H9 (cell line): ENCODE measurements at regions not wholly inside any gene's neighbourhood (a gene's known extent, or its start where the extent isn't known, plus 50 kb on each side); places are given as distances from the start of the nearest gene placed in this dataset.

Experiments used
- DNase-seq: peaks from one replicate; pipeline ENCODE4 v3.0.0-alpha.2; 2017
- H2AFZ ChIP-seq: one replicate; pipeline ENCODE4 v1.6.1; 2013; ENCODE audit warnings: mild to moderate bottlenecking, low read length, control low read depth, moderate library complexity
- H2AK5ac ChIP-seq: 2 replicates; pipeline ENCODE4 v1.6.1; 2013; ENCODE audit warnings: low read length, control low read depth, mixed read lengths; ENCODE audit not compliant: insufficient read length
- H2BK120ac ChIP-seq: one replicate; pipeline ENCODE4 v1.6.1; 2013; ENCODE audit warnings: low read depth, mild to moderate bottlenecking, low read length, control low read depth, inconsistent platforms; ENCODE audit not compliant: poor library complexity, severe bottlenecking
- H2BK12ac ChIP-seq: 2 replicates; pipeline ENCODE4 v1.6.1; 2013; ENCODE audit warnings: low read length, control low read depth, mixed read lengths, low read depth; ENCODE audit not compliant: insufficient read length
- H2BK15ac ChIP-seq: 2 replicates; pipeline ENCODE4 v1.6.1; 2013; ENCODE audit warnings: low read depth, low read length, control low read depth
- H2BK20ac ChIP-seq: one replicate; pipeline ENCODE4 v1.6.1; 2013; ENCODE audit warnings: low read depth, mild to moderate bottlenecking, low read length, control low read depth, inconsistent platforms; ENCODE audit not compliant: poor library complexity, severe bottlenecking
- H2BK5ac ChIP-seq: 2 replicates; pipeline ENCODE4 v1.6.1; 2013; ENCODE audit warnings: low read length, control low read depth, mixed read lengths; ENCODE audit not compliant: insufficient read length
- H3K14ac ChIP-seq: 2 replicates; pipeline ENCODE4 v1.6.1; 2013; ENCODE audit warnings: low read length, control low read depth; ENCODE audit not compliant: insufficient read depth
- H3K18ac ChIP-seq: 2 replicates; pipeline ENCODE4 v1.6.1; 2013; ENCODE audit warnings: low read depth, mild to moderate bottlenecking, mixed read lengths, low read length, control low read depth; ENCODE audit not compliant: insufficient read length
- H3K23ac ChIP-seq: 2 replicates; pipeline ENCODE4 v1.6.1; 2013; ENCODE audit warnings: low read length, control low read depth, mixed read lengths, low read depth; ENCODE audit not compliant: insufficient read length
- H3K23me2 ChIP-seq: 2 replicates; pipeline ENCODE4 v1.6.1; 2013; ENCODE audit warnings: low read depth, mild to moderate bottlenecking, mixed read lengths, low read length, control low read depth; ENCODE audit not compliant: insufficient read length, poor library complexity, severe bottlenecking
- H3K27ac ChIP-seq: 2 replicates; pipeline ENCODE4 v1.5.1; 2013; ENCODE audit warnings: low read length, control low read depth, mixed read lengths, low read depth; ENCODE audit not compliant: insufficient read length
- H3K27me3 ChIP-seq: 2 replicates; pipeline ENCODE4 v1.6.1; 2013; ENCODE audit warnings: low read length, control low read depth, inconsistent platforms; ENCODE audit not compliant: insufficient read depth
- H3K4ac ChIP-seq: 2 replicates; pipeline ENCODE4 v1.6.1; 2013; ENCODE audit warnings: low read depth, mild to moderate bottlenecking, control low read depth, inconsistent platforms, low read length, moderate library complexity
- H3K4me1 ChIP-seq: 2 replicates; pipeline ENCODE4 v1.6.1; 2013; ENCODE audit warnings: low read length, control low read depth, inconsistent platforms; ENCODE audit not compliant: insufficient read depth
- H3K4me2 ChIP-seq: 2 replicates; pipeline ENCODE4 v1.6.1; 2013; ENCODE audit warnings: low read length, control low read depth, mixed read lengths; ENCODE audit not compliant: insufficient read length, insufficient read depth
- H3K56ac ChIP-seq: 2 replicates; pipeline ENCODE4 v1.6.1; 2013; ENCODE audit warnings: low read depth, mild to moderate bottlenecking, mixed read lengths, low read length, control low read depth; ENCODE audit not compliant: insufficient read length
- H3K79me1 ChIP-seq: 2 replicates; pipeline ENCODE4 v1.6.1; 2013; ENCODE audit warnings: low read depth, mild to moderate bottlenecking, moderate library complexity, low read length, control low read depth, inconsistent platforms; ENCODE audit not compliant: insufficient read depth, poor library complexity, severe bottlenecking
- H3K79me2 ChIP-seq: 2 replicates; pipeline ENCODE4 v1.6.1; 2013; ENCODE audit warnings: low read length, control low read depth, inconsistent platforms; ENCODE audit not compliant: insufficient read depth
- H3K9ac ChIP-seq: 2 replicates; pipeline ENCODE4 v1.6.1; 2013; ENCODE audit warnings: low read length, control low read depth, mixed read lengths; ENCODE audit not compliant: insufficient read length; ENCODE audit errors: extremely low read depth
- H3K9me3 ChIP-seq: one replicate; pipeline ENCODE4 v1.6.1; 2013; ENCODE audit warnings: low read depth, low read length, inconsistent platforms; ENCODE audit not compliant: control insufficient read depth
- H3T11ph ChIP-seq: one replicate; pipeline ENCODE4 v1.6.1; 2013; ENCODE audit warnings: mild to moderate bottlenecking, low read length, control low read depth, inconsistent platforms
- H4K20me1 ChIP-seq: one replicate; pipeline ENCODE4 v1.6.1; 2013; ENCODE audit not compliant: control insufficient read depth, insufficient read length, insufficient read depth
- H4K5ac ChIP-seq: 2 replicates; pipeline ENCODE4 v1.6.1; 2013; ENCODE audit warnings: low read depth, mild to moderate bottlenecking, mixed read lengths, low read length, control low read depth; ENCODE audit not compliant: insufficient read length
- H4K8ac ChIP-seq: replicated peaks from 2 replicates; pipeline ENCODE4 v1.6.1; 2013; ENCODE audit warnings: low read length, control low read depth, mixed read lengths, low read depth; ENCODE audit not compliant: insufficient read length
- H4K91ac ChIP-seq: 2 replicates; pipeline ENCODE4 v1.6.1; 2013; ENCODE audit warnings: low read depth, mild to moderate bottlenecking, moderate library complexity, mixed read lengths, low read length, control low read depth; ENCODE audit not compliant: insufficient read length
- H3K27ac Mint-ChIP-seq, 3 experiments: 2 replicates in 2 of 3; 3 replicates in 1 of 3; pipeline ENCODE4 v1.8.0; 2020 to 2021; ENCODE audit warnings: mixed read lengths in 3 of 3, mild to moderate bottlenecking in 1 of 3, moderate library complexity in 1 of 3
- H3K27me3 Mint-ChIP-seq: 2 replicates; pipeline ENCODE4 v1.8.0; 2021; ENCODE audit warnings: low read depth, mild to moderate bottlenecking, moderate library complexity, mixed read lengths
- H3K36me3 Mint-ChIP-seq, 3 experiments: 2 replicates in 2 of 3; 3 replicates in 1 of 3; pipeline ENCODE4 v1.8.0; 2020 to 2021; ENCODE audit warnings: low read depth in 3 of 3, mixed read lengths in 3 of 3; ENCODE audit not compliant: insufficient read depth in 1 of 3
- H3K4me1 Mint-ChIP-seq, 2 experiments: 2 replicates each; pipeline ENCODE4 v1.8.0; 2020; ENCODE audit warnings: mixed read lengths in 2 of 2
- H3K4me3 Mint-ChIP-seq, 2 experiments: 2 replicates in 1 of 2; 3 replicates in 1 of 2; pipeline ENCODE4 v1.8.0; 2020 to 2021; ENCODE audit warnings: mild to moderate bottlenecking in 2 of 2, mixed read lengths in 2 of 2, moderate library complexity in 1 of 2
- H3K9me3 Mint-ChIP-seq, 2 experiments: 2 replicates in 1 of 2; 3 replicates in 1 of 2; pipeline ENCODE4 v1.8.0; 2020; ENCODE audit warnings: mild to moderate bottlenecking in 2 of 2, mixed read lengths in 2 of 2, moderate library complexity in 1 of 2
- CTCF ChIP-seq: fragments of 200-600 bp; sonication (generic); conservative IDR thresholded peaks from 3 replicates; pipeline ENCODE4 v1.8.0; 2021; ENCODE audit warnings: antibody characterized with exemption, mild to moderate bottlenecking
- WGBS: extraction: QIAGEN DNeasy Blood & Tissue Kit; methylation state at CpG from one replicate; pipeline ENCODE4 v1.1.7; 2013; ENCODE audit warnings: missing lambda C conversion rate, low lambda C conversion rate, mixed read lengths; ENCODE audit not compliant: insufficient read length; ENCODE audit errors: extremely low coverage; 5-methylcytosine and 5-hydroxymethylcytosine counted together

DNA sequence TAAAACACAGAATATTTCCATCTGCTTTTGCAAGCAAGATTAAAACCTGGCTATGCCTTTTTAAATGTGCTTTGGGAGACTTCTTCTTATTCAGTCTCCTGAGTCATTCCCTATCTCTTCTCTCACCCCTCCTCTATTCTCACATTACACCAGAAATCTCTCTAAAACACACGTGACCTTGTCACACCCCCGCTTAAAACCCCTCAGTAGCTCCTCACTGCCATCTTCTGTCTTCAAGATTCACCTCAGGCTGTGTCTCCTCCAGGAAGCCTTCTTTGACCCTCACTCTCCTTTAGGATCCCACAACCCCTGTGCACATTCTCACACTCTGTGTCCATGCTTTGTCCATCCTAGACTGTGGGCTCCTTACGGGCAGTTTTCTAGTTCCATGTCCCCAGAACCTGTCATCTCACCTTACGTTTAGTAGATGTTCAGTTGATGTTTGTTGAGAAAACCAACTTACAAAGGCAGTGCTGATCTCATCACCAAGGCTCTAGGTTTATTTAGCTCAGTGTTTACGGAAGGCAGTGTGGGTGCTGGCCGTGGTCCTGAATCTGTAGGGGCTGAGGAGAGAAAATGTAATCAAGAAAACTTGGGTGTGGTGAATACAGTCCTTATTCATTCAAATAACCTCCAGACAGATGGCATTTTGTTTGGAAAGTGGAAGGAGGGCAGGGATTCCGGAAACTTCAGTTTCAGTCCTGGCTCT, 143.5 kb downstream of the DMRTA2 start:
- Histone ChIP-seq H3K4me2 (no peak overlapping the region), H3K23me2 (no peaks in the 10 kb centered on the region), H3K79me2 (no peaks in the 10 kb centered on the region; the same call in 1 of the 2 replicates), H3K27ac (no peak overlapping the region), H3K79me1 (no peaks in the 10 kb centered on the region), H3K27me3 (no peaks in the 10 kb centered on the region), H2BK12ac (no peak overlapping the region), H2AK5ac (no peak overlapping the region), H3K4ac (no peak overlapping the region), H4K8ac (no peak overlapping the region), H4K5ac (no peak overlapping the region), H2AFZ (no peak overlapping the region), H2BK120ac (no peak overlapping the region), H3K4me1 (peaks cover 11% of the 10 kb centered on the region), H4K91ac (no peak overlapping the region), H3K18ac (no peak overlapping the region), H3K14ac (no peak overlapping the region), H3K9me3 (no peaks in the 10 kb centered on the region), H3K9ac (no peak overlapping the region), H3K56ac (no peak overlapping the region), H3T11ph (no peak overlapping the region), H2BK20ac (no peak overlapping the region), H3K23ac (no peak overlapping the region), H2BK15ac (no peak overlapping the region), H2BK5ac (no peak overlapping the region), H4K20me1 (no peaks in the 10 kb centered on the region)
- TF ChIP-seq CTCF = no peak
- WGBS = no CpG with 5 or more reads among the region's 7 CpGs
- Mint-ChIP-seq H3K36me3 (peaks cover 0 to 11% (median 0%) of the 10 kb centered on the region in 3 experiments; a peak in 2 of 7 replicates), H3K9me3 (peaks cover 0 to 74% of the 10 kb centered on the region in 2 experiments; a peak in 2 of 5 replicates), H3K4me1 (peaks cover 0 to 27% of the 10 kb centered on the region in 2 experiments; a peak in 2 of 4 replicates), H3K4me3 (no peak overlapping the region), H3K27me3 (peaks cover 2% of the 10 kb centered on the region), H3K27ac (no peak overlapping the region)
- peak; percentile 52 for DNase-seq
